GM21447 (cell line): ENCODE measurements at regions not wholly inside any gene's neighbourhood (a gene's known extent, or its start where the extent isn't known, plus 50 kb on each side); places are given as distances from the start of the nearest gene placed in this dataset.
"Not testable (repeated sequence)": the region's sequence is repeated elsewhere in the genome, so short reads cannot be mapped to it uniquely, and the experiment has no call there.

Experiments
- ATAC-seq: cut with Tn5 transposase; IDR thresholded peaks from one replicate; pipeline ENCODE4 v1.9.1; 2021; ENCODE audit not compliant: unreplicated experiment

DNA sequence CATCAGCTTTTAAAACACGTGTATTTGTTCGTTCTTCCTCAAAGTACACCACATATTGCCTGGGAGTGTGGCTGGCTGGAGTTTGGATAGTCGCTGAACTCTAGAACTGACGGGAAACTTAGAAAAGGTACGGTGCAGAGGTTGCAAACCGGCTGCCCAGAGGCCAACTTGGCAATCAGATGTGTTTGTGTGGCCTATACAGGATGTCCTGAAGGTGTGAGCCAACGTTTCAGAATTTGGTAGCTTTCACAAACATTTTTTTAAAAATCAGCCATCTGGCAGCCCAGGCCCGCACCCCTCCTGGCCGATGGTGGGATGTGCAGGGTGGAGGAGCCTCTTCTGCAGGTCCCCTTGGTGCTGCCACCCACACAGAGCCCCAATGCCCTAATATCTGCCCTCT lies 73.6 kb upstream of the SLC25A33 start:
- no peak for ATAC-seq

DNA sequence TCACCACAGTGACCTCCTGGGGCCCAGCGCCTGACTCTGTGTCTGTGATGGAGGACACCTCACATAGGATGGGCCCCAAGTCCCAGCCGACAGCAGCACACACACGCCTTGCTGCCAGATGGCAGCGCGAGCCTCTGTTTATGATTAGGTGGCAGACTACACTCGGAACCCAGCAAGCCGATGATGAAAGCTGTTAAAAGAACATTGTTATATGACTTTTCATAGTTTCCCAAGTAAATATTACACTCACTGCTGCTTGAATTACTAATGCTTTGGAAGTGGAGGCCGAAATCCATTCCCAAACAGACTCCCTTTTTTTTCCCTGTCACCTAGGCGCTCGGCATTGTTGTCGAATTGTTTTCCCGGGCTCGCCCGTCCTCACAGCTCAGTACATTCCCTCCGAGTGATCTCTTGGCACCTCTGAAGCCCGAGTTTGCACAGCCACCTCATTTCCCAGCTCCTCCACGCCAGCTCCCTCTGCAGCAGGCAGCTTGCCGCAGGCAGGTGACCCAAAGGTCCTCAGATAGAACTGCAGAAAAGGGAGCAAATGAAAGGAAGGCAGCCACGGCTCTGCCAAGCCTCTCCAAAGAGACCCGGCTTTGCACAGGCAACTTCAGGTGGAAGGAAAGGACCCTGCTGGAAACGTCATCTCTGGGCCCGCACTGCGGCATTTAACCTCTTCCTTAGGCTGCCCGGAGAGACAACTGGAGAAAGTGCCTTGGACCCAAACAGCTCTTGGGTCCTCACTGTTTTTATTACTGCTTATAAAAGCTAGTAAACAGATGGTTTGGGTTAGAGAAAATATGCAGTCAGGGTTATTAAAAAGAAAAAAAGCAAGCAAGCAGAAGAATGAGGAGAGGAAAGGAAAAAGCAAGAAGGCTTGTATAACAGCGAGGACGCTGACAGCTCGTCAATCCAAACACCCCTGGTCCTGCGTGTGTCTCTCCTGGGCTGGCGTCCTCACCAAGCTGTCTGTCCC lies 72.2 kb upstream of the SLC25A33 start:
- ATAC-seq: no peak

DNA sequence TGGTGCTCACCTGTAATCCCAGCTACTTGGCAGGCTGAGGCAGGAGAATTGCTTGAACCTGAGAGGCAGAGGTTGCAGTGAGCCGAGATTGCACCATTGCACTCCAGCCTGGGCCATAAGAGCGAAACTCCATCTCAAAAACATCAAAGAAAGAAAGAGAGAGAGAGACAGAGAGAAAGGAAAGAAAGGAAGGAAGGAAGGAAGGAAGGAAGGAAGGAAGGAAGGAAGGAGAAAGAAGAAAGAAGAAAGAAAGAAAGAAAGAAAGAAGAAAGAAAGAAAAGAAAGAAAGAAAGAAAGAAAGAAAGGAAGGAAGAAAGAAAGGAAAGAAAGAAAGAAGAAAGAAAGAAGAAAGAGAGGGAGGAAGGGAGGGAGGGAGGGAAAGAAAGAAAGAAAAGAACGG lies 69.4 kb upstream of the SLC25A33 start:
- not testable (repeated sequence) for ATAC-seq

DNA sequence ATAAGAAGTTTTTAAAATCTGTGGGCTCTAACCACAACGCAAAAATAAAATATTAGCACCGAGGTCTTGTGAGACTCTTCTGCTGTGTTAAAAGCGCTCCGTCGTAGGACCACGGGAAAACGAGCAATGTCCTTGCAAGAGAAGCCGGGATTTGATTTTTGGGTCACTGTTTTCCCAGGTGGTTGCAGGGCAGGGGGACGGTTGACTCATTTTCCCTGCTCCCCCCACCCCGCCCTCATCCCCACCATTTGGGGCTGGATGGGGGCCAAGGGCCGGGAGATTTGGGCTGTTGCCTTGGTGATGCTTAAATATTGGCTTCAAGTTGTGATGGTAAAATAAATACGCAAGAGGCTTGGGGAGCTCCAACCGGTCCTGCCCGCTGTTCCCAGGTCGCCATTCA lies 67.6 kb upstream of the SLC25A33 start:
- ATAC-seq: no peak

DNA sequence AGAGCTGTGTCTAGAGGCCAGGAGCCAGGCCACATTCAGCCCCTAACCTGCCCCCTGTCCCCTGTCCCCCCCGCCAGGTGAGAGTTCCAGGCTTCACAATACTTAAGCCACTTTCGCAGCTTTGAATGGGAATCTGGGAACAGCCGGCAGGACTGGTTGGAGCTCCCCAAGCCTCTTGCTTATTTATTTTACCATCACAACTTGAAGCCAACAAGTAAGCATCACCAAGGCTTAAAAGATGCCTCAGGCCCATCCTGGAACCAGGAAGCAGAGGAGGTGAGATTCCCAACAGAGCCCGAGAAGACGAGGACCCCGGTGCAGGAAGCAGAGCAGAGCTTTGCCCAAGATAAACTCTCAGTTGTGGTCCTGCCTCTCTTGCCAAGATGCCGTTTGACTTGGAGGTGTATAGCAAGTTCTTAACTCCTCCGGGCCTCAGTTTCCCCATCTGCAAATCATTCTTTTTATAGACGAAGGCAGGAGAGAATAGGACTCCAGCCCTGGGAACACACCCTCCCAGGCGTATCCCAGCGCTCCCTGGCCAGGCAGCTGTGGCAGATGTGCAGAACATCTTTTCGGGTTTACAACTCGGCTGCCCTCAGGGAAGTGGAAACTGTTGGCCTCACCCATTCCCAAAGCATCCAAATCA lies 66.8 kb upstream of the SLC25A33 start:
- no peak for ATAC-seq

DNA sequence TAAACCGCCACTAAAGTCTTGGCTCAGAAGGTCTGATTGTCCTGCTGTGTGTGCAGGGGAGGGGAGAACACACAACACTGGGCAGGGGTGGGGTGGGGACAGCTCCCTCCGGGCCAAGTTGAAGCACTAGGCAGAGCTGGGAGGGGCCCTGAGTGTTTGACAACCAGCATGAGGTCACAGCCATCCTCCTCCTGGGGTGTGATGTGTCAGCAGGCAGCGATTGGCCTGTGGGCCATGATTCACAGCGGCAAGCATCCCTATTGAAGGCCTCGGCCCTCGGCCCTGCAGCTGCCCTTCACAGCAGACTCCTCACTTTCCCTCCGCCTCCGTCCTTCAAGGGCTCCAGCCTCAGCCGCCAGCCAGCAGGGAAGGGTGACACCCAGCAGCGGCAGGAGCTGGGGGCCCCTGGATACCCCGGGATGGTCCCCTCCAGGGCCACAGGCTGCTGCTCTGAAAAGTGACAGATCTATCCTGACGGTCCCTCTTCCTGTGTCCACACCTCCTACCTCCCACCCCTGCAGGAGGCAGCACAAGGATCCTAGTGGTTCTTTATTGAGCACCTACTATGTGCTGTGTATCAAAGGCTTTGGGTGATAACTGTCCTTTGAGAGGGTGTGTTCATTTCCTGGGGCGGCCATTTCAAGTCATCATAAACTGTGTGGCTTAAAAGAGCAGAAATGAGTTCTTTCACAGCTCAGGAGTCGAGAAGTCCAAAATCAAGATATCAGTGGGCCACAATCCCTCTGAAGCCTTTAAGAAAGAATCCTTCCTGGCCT lies 66.0 kb upstream of the SLC25A33 start:
- ATAC-seq: no peak

DNA sequence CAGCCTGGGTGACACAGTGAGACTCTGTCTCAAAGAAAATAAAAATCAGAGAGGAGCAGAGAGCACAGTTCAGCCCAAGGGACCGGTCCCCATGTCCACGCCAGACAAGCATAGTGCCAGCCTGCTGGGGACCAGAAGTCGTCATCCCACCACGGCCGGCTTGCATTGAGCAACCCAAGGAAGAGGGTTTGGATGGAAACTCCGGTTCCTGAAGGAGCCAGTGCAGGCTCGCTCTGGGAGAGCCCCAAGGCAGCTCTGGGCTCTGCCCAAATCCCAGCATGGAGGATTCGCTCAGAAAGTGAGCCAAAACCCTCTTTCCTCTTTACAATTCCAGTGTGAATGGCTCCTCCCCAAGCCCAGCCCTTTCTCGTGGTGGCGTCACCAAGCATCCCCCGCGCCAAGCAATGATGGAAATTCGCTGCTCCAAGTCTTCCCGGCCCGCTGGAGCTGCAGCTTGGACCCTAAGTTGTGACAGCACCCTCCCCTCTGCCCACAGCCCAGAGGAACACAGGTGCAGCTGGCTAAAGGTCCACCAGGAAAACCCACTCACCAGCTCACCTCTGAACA lies 64.1 kb upstream of the SLC25A33 start:
- ATAC-seq: no peak

DNA sequence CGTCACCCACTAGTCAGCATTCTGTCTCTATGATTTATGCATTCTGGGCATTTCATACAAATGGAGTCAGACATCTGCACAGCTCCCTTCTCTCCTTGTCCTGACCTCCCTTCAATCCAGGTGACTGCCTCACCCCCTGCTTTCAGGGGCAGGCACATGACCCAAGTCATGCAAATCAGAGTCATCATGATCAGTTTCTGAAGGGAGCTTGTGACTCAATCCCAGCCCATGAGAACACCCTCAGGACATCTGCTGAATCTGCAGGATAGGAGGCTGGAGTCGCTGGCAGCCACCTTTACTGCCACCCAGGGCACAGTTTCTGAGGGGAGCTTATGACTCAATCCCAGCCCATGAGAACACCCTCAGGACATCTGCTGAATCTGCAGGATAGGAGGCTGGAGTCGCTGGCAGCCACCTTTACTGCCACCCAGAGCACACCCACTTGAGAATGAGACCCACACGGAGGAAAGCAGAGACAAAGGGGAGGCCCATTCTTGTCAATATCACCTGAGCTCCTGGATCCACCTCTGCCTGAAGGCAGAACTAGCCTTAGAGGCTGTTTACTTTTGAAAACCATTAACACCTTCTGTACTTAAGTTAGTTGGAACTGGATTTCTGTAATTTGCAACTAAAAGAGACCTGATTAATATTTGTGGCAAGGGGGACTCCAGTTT lies 62.3 kb upstream of the SLC25A33 start:
- no peak for ATAC-seq

DNA sequence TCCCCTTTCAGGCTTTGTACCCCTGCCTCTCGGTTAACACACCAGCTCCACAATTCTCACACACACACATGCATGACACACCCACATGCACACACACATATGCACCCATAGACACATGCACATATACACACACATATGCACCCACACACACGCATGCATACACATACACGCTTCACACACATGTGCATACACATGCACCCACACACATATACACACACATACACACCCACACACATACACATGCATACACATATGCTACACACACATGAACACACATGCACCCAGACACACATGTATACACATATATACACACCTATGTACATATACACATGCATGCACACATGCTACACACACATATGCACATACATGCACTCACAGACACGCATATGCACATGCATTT lies 61.7 kb upstream of the SLC25A33 start:
- no peak for ATAC-seq

DNA sequence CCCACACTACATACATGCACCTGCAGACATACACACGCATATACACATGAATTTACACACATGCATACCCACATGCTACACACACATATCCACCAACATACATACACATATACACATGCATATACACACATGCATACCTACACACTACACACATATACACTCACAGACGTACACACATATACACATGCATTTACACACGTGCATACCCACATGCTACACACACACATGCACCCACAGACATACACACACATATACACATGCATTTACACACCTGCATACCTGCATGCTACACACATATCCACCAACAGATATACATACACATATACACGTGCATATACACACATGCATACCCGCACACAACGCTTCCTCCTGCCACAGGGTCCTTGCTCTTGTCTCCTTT lies 61.2 kb upstream of the SLC25A33 start:
- ATAC-seq: no peak

DNA sequence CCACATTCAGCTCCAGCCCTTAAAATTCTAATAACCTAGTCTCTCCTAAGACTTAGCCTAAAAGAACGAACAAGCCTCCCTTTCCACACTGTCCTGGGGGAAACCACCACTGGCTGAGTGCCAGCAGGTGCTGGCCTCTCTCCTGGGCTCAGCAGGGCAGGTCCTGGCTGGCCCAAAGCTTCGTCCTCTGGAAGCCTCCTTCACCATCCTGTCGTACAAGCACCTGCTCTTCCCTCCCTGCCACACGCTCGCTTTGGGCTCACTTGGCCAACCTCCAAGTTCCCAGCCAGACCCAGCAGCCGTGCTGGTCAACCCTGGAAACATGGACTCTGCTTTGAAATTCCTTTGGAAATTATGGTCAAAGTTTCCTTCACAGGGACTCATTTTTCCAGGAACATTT lies 58.2 kb upstream of the SLC25A33 start:
- no peak for ATAC-seq

DNA sequence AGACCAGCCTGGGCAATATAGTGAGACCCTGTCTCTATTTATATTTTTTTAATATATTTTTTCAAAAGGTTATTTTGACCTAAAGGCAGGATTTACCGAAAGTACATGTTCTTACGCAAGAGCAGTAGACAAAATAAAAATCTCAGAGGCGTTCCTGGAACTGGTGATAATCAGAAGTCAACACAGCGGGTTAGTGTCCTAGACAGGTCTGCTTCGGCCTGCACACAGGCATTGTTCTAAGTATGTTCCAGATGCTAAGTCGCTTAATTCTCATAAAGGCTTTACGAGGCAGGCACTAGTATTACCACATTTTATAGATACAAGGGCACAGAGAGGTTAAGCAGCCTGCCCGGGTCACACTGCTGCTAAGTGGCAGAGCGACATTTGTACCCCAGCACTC lies 56.9 kb upstream of the SLC25A33 start:
- no peak for ATAC-seq

DNA sequence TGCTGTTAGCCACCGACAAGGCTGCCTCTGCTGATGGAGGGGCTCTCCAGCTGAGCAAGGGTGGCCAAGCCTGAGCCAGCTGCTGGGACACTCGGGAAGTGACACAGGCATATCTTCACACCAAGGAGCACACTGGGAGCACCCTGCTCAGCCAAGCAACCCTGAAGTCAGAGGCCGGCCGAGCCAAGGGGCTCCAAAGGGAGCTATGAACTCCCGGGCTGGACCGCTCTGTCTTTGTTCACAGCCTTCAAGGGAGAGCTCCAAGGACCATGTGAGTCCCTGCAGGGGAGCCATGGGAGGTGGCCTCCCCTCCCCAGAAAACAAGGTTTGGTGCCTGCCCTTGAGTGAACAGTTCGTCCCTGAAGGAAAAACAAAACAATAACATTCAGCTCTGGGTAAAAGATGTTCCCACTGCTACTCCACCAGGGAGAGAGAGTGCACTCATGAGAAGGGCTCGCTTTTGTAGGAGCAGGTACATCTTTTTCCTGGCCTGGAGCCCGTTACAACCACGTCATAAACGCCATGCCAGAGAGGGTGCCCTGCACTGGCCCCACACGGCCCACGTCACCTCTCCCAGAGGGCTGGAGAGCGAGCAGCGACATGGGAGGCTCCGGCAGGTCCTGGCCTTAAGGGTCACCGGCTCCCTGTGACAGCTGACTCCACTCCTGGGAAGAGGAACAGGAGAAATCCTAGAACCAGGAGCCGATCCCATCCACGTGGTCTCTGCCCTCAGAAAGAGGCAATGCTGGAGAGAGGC lies 56.3 kb upstream of the SLC25A33 start:
- no peak for ATAC-seq

DNA sequence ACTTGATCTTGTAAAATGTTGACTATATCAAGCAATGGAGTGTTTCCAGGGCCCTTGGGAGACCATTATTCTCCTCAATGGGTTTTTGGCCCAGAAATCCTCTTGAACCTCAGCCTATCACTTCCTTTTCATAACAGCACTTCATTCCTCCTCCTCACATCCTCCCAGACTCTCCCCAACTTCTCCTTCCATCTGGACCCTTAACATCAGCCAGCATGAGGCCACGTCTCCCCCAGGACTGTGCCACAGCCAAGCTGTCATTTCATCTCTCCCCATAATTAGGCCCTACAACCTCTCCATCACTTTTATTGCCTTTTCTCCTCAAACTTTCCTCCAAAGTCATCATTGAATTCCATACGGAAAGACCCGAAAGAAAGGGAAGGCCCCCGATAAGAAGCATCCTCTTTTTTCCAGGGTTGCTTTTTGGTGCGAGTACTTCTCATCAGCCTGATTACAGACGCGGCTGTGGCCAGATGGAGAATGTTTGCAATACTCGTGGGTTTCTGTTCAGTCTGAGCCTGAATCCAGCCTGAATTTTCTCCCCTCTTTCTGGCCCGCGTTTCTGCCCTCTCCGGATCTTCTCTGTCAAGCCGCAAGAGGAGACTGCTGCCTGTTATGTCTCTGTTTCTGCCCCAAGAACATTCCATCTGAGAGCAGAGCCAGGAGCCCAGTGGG lies 52.7 kb upstream of the SLC25A33 start:
- no peak for ATAC-seq
